OCI-LY1 (cell line): ENCODE measurements at regions not wholly inside any gene's neighbourhood (a gene's known extent, or its start where the extent isn't known, plus 50 kb on each side); places are given as distances from the start of the nearest gene placed in this dataset.

Source experiments
- H2AFZ ChIP-seq: fragments of 200-600 bp; sonication (generic), shearing (Covaris generic); 2 replicates; pipeline ENCODE4 v1.6.0; 2014; ENCODE audit warnings: antibody characterized with exemption, mild to moderate bottlenecking, low read length
- H3F3A ChIP-seq: fragments of 200-600 bp; sonication (generic), shearing (Covaris generic); 2 replicates; pipeline ENCODE4 v1.6.0; 2014; ENCODE audit warnings: mild to moderate bottlenecking, antibody characterized with exemption, low read length, moderate library complexity; ENCODE audit not compliant: insufficient read depth
- H3K27ac ChIP-seq: fragments of 200-600 bp; sonication (generic); 2 replicates; pipeline ENCODE4 v1.5.1; 2014; ENCODE audit warnings: low read length, mixed run types, mild to moderate bottlenecking, low read depth; ENCODE audit not compliant: poor library complexity, severe bottlenecking
- H3K27me3 ChIP-seq: fragments of 200-600 bp; sonication (generic); 2 replicates; pipeline ENCODE4 v1.6.0; 2014; ENCODE audit warnings: antibody characterized with exemption, mild to moderate bottlenecking, low read length, moderate library complexity; ENCODE audit not compliant: insufficient read depth
- H3K36me3 ChIP-seq: fragments of 200-600 bp; sonication (generic); 2 replicates; pipeline ENCODE4 v1.6.1; 2014; ENCODE audit warnings: mild to moderate bottlenecking, antibody characterized with exemption, low read length, moderate library complexity, mixed read lengths; ENCODE audit not compliant: insufficient read depth
- H3K4me1 ChIP-seq: fragments of 200-600 bp; sonication (generic); 2 replicates; pipeline ENCODE4 v1.5.1; 2014; ENCODE audit warnings: mild to moderate bottlenecking, low read length, moderate library complexity; ENCODE audit not compliant: insufficient read depth, severe bottlenecking
- H3K4me2 ChIP-seq: fragments of 200-600 bp; sonication (generic), shearing (Covaris generic); 2 replicates; pipeline ENCODE4 v1.6.1; 2014; ENCODE audit warnings: low read length
- H3K4me3 ChIP-seq: fragments of 200-600 bp; sonication (generic); 2 replicates; pipeline ENCODE4 v1.5.1; 2014; ENCODE audit warnings: low read length, low read depth, mild to moderate bottlenecking, mixed read lengths; ENCODE audit not compliant: poor library complexity, severe bottlenecking
- H3K79me2 ChIP-seq: fragments of 200-600 bp; shearing (Covaris generic); 2 replicates; pipeline ENCODE4 v1.6.1; 2016; ENCODE audit warnings: mixed run types, low read length, mixed read lengths; ENCODE audit not compliant: insufficient read depth
- H3K9ac ChIP-seq: fragments of 200-600 bp; sonication (generic), shearing (Covaris generic); 2 replicates; pipeline ENCODE4 v1.6.1; 2014; ENCODE audit warnings: mild to moderate bottlenecking, low read length, mixed read lengths
- H3K9me2 ChIP-seq: fragments of 200-600 bp; sonication (generic), shearing (Covaris generic); 2 replicates; pipeline ENCODE4 v1.6.1; 2014; ENCODE audit warnings: low read depth, mild to moderate bottlenecking, low read length, mixed read lengths
- H3K9me3 ChIP-seq: fragments of 200-600 bp; shearing (Covaris generic); 2 replicates; pipeline ENCODE4 v1.6.1; 2014; ENCODE audit warnings: low read length, mixed read lengths
- H4K20me1 ChIP-seq: fragments of 200-600 bp; sonication (generic), shearing (Covaris generic); 2 replicates; pipeline ENCODE4 v1.6.0; 2016; ENCODE audit warnings: mild to moderate bottlenecking, low read length; ENCODE audit not compliant: insufficient read depth
- CTCF ChIP-seq: fragments of 200-600 bp; sonication (generic), shearing (Covaris generic); IDR thresholded peaks from 2 replicates; pipeline ENCODE4 v1.5.1; 2017; ENCODE audit warnings: mild to moderate bottlenecking, antibody characterized with exemption, low read length, moderate library complexity, mixed read lengths
- EZH2 ChIP-seq: fragments of 200-600 bp; sonication (generic), shearing (Covaris generic); IDR thresholded peaks from 2 replicates; pipeline ENCODE4 v1.8.0; 2017; ENCODE audit warnings: borderline replicate concordance, mixed run types, mild to moderate bottlenecking, antibody characterized with exemption, low read length, moderate library complexity, mixed read lengths

- Histone ChIP-seq H3K4me3 (no peak overlapping the region), H3K9ac (no peak overlapping the region), H3K4me1 (no peaks in the 10 kb centered on the region), H3K9me2 (no peaks in the 10 kb centered on the region), H3K4me2 (no peak overlapping the region), H3K27me3 (no peaks in the 10 kb centered on the region; the same call in 1 of the 2 replicates), H3K9me3 (0 out of 2 replicates have a peak, but pooled peaks cover 3% of the 10 kb centered on the region), H3F3A (no peaks in the 10 kb centered on the region), H3K79me2 (no peaks in the 10 kb centered on the region), H2AFZ (no peak overlapping the region), H3K27ac (no peak overlapping the region), H3K36me3 (no peaks in the 10 kb centered on the region), H4K20me1 (no peaks in the 10 kb centered on the region)
- TF ChIP-seq CTCF (no peak), EZH2 (no peak)
Observed at GRCh38 chr11:115054570-115055538, 376.5 kb downstream of the NXPE2 start.

GRCh38 chr11:115056514-115056913 is 378.2 kb downstream of the NXPE2 start:
- Histone ChIP-seq H3K4me1 (no peaks in the 10 kb centered on the region), H3K79me2 (no peaks in the 10 kb centered on the region), H3K9me3 (0 out of 2 replicates have a peak, but pooled peaks cover 3% of the 10 kb centered on the region), H3K27me3 (no peaks in the 10 kb centered on the region; the same call in 1 of the 2 replicates), H3K27ac (no peak overlapping the region), H2AFZ (no peak overlapping the region), H3K36me3 (no peaks in the 10 kb centered on the region), H3K9ac (no peak overlapping the region), H3K4me3 (no peak overlapping the region), H4K20me1 (no peaks in the 10 kb centered on the region), H3K9me2 (no peaks in the 10 kb centered on the region), H3F3A (no peaks in the 10 kb centered on the region), H3K4me2 (no peak overlapping the region)
- TF ChIP-seq CTCF (no peak), EZH2 (no peak)

GRCh38 chr11:115060840-115061239 is 382.5 kb downstream of the NXPE2 start:
- H2AFZ ChIP-seq = no peak overlapping the region
- no peaks in the 10 kb centered on the region; the same call in 1 of the 2 replicates for H3K27me3 ChIP-seq
- H3K9ac ChIP-seq = no peak overlapping the region
- H3K4me3 ChIP-seq = no peak overlapping the region
- H3K4me1 ChIP-seq = no peaks in the 10 kb centered on the region
- H3K9me3 ChIP-seq = 0 out of 2 replicates have a peak, but pooled peaks cover 3% of the 10 kb centered on the region
- H3K79me2 ChIP-seq = no peaks in the 10 kb centered on the region
- H3K9me2 ChIP-seq = no peaks in the 10 kb centered on the region
- no peak overlapping the region for H3K27ac ChIP-seq
- H3F3A ChIP-seq = no peaks in the 10 kb centered on the region
- no peak overlapping the region for H3K4me2 ChIP-seq
- no peaks in the 10 kb centered on the region; the same call in 1 of the 2 replicates for H3K36me3 ChIP-seq
- no peak for TF ChIP-seq CTCF
- no peak for TF ChIP-seq EZH2
- H4K20me1 ChIP-seq = no peaks in the 10 kb centered on the region
